ENCODE measurements at regions not wholly inside any gene's neighbourhood (a gene's known extent, or its start where the extent isn't known, plus 50 kb on each side); places are given as distances from the start of the nearest gene placed in this dataset.

DNA sequence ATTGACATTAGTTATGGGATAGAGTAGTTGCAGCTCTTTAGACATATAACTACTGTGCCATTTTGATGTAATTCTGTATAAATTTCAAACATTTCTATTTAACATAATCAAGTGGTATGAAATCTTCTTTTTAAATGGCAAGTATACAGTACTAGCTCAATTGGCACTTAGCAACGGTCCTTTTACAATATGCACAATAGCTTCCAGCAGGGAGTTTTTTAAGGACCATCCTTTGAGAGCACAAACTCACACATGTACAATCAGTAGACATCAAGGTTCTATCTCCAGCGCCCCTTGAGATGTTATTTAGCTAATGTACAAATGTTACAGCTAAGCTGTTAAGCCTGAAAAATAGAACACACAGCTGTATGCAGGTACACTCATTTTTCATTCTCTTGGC, 480.7 kb downstream of the TFEC start:
- Histone ChIP-seq H3K36me3 (no peaks in the 10 kb centered on the region), H3K27ac (no peak overlapping the region), H3K9me3 (no peaks in the 10 kb centered on the region), H3K4me3 (no peak overlapping the region), H3K4me1 (no peaks in the 10 kb centered on the region), H3K27me3 (no peaks in the 10 kb centered on the region)
- TF ChIP-seq CTCF (IDR thresholded peaks at IDR 0.05) (no peak), POLR2A (IDR thresholded peaks at IDR 0.05) (no peak)
- intact Hi-C loops (cut with DNase I; ENCODE audit: low total_unique reads): no loop called here
- no peak for DNase-seq

- no peak for TF ChIP-seq CTCF (IDR thresholded peaks at IDR 0.05)
- TF ChIP-seq POLR2A (IDR thresholded peaks at IDR 0.05): no peak
- intact Hi-C loops (cut with DNase I; ENCODE audit: low total_unique reads): no loop called here
- no peaks in the 10 kb centered on the region for H3K36me3 ChIP-seq
Observed at GRCh38 chr7:115548756-115549155, 481.8 kb downstream of the TFEC start.

GRCh38 chr7:115546790-115547189, 483.8 kb downstream of the TFEC start:
- no peaks in the 10 kb centered on the region for H3K36me3 ChIP-seq

More at GRCh38 chr7:115548756-115549155, 481.8 kb downstream of the TFEC start:
- Histone ChIP-seq H3K27ac (no peak overlapping the region), H3K4me3 (no peak overlapping the region), H3K9me3 (no peaks in the 10 kb centered on the region), H3K27me3 (no peaks in the 10 kb centered on the region), H3K4me1 (no peaks in the 10 kb centered on the region)
- DNase-seq: no peak

GRCh38 chr7:115533785-115534184, 496.8 kb downstream of the TFEC start:
- Histone ChIP-seq H3K27ac (no peak overlapping the region), H3K4me3 (no peak overlapping the region), H3K9me3 (no peaks in the 10 kb centered on the region), H3K36me3 (peaks cover 0 to 2% of the 10 kb centered on the region in 2 donors), H3K27me3 (no peaks in the 10 kb centered on the region), H3K4me1 (no peaks in the 10 kb centered on the region)
- TF ChIP-seq POLR2A (IDR thresholded peaks at IDR 0.05): no peak
- no peak for TF ChIP-seq CTCF (IDR thresholded peaks at IDR 0.05)
- DNase-seq: no peak
- intact Hi-C loops (cut with DNase I; ENCODE audit: low total_unique reads): no loop called here

More at GRCh38 chr7:115546790-115547189, 483.8 kb downstream of the TFEC start:
- H3K27ac ChIP-seq: no peak overlapping the region
- intact Hi-C loops (cut with DNase I; ENCODE audit: low total_unique reads): no loop called here
- H3K4me1 ChIP-seq: no peaks in the 10 kb centered on the region
- DNase-seq: no peak
- H3K4me3 ChIP-seq: no peak overlapping the region
- no peaks in the 10 kb centered on the region for H3K27me3 ChIP-seq
- TF ChIP-seq POLR2A (IDR thresholded peaks at IDR 0.05) (no peak), CTCF (IDR thresholded peaks at IDR 0.05) (no peak)
- no peaks in the 10 kb centered on the region for H3K9me3 ChIP-seq

DNA sequence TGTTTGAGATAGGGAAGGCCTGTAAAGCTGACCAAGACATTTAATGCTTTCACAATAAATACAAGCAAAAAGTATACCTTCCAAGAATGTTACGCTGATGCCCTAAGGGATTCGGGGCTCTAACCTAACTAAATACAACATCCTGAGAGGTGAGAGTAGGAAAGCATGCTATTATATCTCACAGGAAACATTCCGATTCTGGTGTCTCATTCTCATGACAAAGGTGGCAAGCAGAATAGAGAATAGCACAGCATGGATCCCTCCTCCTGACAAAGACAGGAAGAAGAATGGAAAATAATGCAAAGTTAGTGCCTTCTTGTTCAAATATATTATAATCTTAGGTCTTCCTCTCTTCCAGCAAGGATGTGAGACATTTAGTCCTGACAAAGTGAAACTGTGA, 504.3 kb downstream of the TFEC start:
- TF ChIP-seq POLR2A (IDR thresholded peaks at IDR 0.05) (no peak), CTCF (IDR thresholded peaks at IDR 0.05) (no peak)
- intact Hi-C loops (cut with DNase I; ENCODE audit: low total_unique reads): no loop called here
- no peak overlapping the region for H3K27ac ChIP-seq
- peaks cover 0 to 2% of the 10 kb centered on the region in 2 donors for H3K9me3 ChIP-seq
- H3K27me3 ChIP-seq: no peaks in the 10 kb centered on the region
- H3K4me1 ChIP-seq: no peaks in the 10 kb centered on the region
- DNase-seq: no peak
- no peaks in the 10 kb centered on the region for H3K36me3 ChIP-seq
- no peak overlapping the region for H3K4me3 ChIP-seq
